Suprapubic skin (tissue), 4 donors: ENCODE measurements at regions not wholly inside any gene's neighbourhood (a gene's known extent, or its start where the extent isn't known, plus 50 kb on each side); places are given as distances from the start of the nearest gene placed in this dataset.
"Not testable (repeated sequence)": the region's sequence is repeated elsewhere in the genome, so short reads cannot be mapped to it uniquely, and the experiment has no call there.

Experiments used
- DNase-seq, 2 donors: peaks; one replicate each; pipeline ENCODE4 v3.0.0-alpha.2; 2019; ENCODE audit warnings: low spot score in 2 of 2
- H3K27ac ChIP-seq: fragments of 200-600 bp; sonication (generic); one replicate; pipeline ENCODE4 v1.5.1; 2019
- H3K27me3 ChIP-seq: fragments of 200-600 bp; sonication (generic); one replicate; pipeline ENCODE4 v1.5.1; 2019
- H3K36me3 ChIP-seq: fragments of 200-600 bp; sonication (generic); one replicate; pipeline ENCODE4 v1.5.1; 2019
- H3K4me1 ChIP-seq: fragments of 200-600 bp; sonication (generic); one replicate; pipeline ENCODE4 v1.5.1; 2019
- H3K4me3 ChIP-seq: fragments of 200-600 bp; sonication (generic); one replicate; pipeline ENCODE4 v1.5.1; 2019; ENCODE audit warnings: mild to moderate bottlenecking
- H3K9me3 ChIP-seq: fragments of 200-600 bp; sonication (generic); one replicate; pipeline ENCODE4 v1.5.1; 2019
- EP300 ChIP-seq: sonication (generic); formaldehyde crosslinking; IDR thresholded peaks from one replicate; pipeline ENCODE4 v1.6.1; 2017; ENCODE audit warnings: antibody characterized with exemption
- POLR2A ChIP-seq, 2 donors: fragments of 450-650 bp; IDR thresholded peaks; one replicate each; pipeline ENCODE4 v1.6.1; 2017; ENCODE audit warnings: antibody characterized with exemption in 2 of 2, mild to moderate bottlenecking in 2 of 2, moderate library complexity in 2 of 2
- POLR2AphosphoS5 ChIP-seq, 3 donors: sonication (generic); formaldehyde crosslinking; IDR thresholded peaks; one replicate each; pipeline ENCODE4 v1.6.1; 2017; ENCODE audit warnings: antibody characterized with exemption in 3 of 3
- WGBS: methylation state at CpG from one replicate; pipeline ENCODE4 v1.1.5; 2018; 5-methylcytosine and 5-hydroxymethylcytosine counted together
- TF ChIP-seq, protein P1 (sequence below), 2 donors: fragments of 200-600 bp in 1 of 2; fragments of 450-650 bp in 1 of 2; sonication (generic) in 1 of 2; IDR thresholded peaks; one replicate each; pipeline ENCODE4 v1.5.1; 2016 to 2019; ENCODE audit warnings: antibody characterized with exemption in 2 of 2, mild to moderate bottlenecking in 1 of 2, moderate library complexity in 1 of 2

- Histone ChIP-seq H3K9me3 (peaks cover 5% of the 10 kb centered on the region), H3K36me3 (no peaks in the 10 kb centered on the region), H3K4me3 (no peak overlapping the region), H3K27ac (no peak overlapping the region), H3K4me1 (no peaks in the 10 kb centered on the region), H3K27me3 (no peaks in the 10 kb centered on the region)
- WGBS, result 64% methylated on average over 5 of the region's 5 CpGs
- TF ChIP-seq EP300 (no peak), POLR2AphosphoS5 (IDR thresholded peaks at IDR 0.05) (no peak), POLR2A (IDR thresholded peaks at IDR 0.05) (no peak)
- TF ChIP-seq, protein P1, sequence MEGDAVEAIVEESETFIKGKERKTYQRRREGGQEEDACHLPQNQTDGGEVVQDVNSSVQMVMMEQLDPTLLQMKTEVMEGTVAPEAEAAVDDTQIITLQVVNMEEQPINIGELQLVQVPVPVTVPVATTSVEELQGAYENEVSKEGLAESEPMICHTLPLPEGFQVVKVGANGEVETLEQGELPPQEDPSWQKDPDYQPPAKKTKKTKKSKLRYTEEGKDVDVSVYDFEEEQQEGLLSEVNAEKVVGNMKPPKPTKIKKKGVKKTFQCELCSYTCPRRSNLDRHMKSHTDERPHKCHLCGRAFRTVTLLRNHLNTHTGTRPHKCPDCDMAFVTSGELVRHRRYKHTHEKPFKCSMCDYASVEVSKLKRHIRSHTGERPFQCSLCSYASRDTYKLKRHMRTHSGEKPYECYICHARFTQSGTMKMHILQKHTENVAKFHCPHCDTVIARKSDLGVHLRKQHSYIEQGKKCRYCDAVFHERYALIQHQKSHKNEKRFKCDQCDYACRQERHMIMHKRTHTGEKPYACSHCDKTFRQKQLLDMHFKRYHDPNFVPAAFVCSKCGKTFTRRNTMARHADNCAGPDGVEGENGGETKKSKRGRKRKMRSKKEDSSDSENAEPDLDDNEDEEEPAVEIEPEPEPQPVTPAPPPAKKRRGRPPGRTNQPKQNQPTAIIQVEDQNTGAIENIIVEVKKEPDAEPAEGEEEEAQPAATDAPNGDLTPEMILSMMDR (IDR thresholded peaks at IDR 0.05), result no peak
- DNase-seq, result no peak
Measured at GRCh38 chr1:72432645-72433267, 150.4 kb upstream of the NEGR1 start.

- DNase-seq, result no peak
- Histone ChIP-seq H3K9me3 (peaks cover 5% of the 10 kb centered on the region), H3K4me1 (no peaks in the 10 kb centered on the region), H3K36me3 (no peaks in the 10 kb centered on the region), H3K4me3 (no peak overlapping the region), H3K27ac (no peak overlapping the region), H3K27me3 (no peaks in the 10 kb centered on the region)
- TF ChIP-seq POLR2A (IDR thresholded peaks at IDR 0.05) (no peak), EP300 (no peak), POLR2AphosphoS5 (IDR thresholded peaks at IDR 0.05) (no peak)
- TF ChIP-seq, protein P1 (IDR thresholded peaks at IDR 0.05), result no peak
- 75% methylated on average over 2 of the region's 2 CpGs for WGBS
Measured at GRCh38 chr1:72431810-72432209, 149.5 kb upstream of the NEGR1 start.

GRCh38 chr1:72428276-72428675 is 145.9 kb upstream of the NEGR1 start:
- not testable (repeated sequence) for H3K4me3 ChIP-seq, H3K9me3 ChIP-seq, DNase-seq, H3K36me3 ChIP-seq, H3K27me3 ChIP-seq, H3K4me1 ChIP-seq, H3K27ac ChIP-seq
- WGBS, result 95% methylated on average over 7 of the region's 7 CpGs

- no peaks in the 10 kb centered on the region for H3K36me3 ChIP-seq
- WGBS, result 93% methylated on average over 18 of the region's 18 CpGs
- DNase-seq, result no peak
- TF ChIP-seq EP300 (no peak), POLR2A (IDR thresholded peaks at IDR 0.05) (no peak), POLR2AphosphoS5 (IDR thresholded peaks at IDR 0.05) (no peak)
- TF ChIP-seq, protein P1 (IDR thresholded peaks at IDR 0.05), result no peak
- H3K4me3 ChIP-seq, result no peak overlapping the region
- no peak overlapping the region for H3K27ac ChIP-seq
- H3K9me3 ChIP-seq, result no peaks in the 10 kb centered on the region
- no peaks in the 10 kb centered on the region for H3K27me3 ChIP-seq
- no peaks in the 10 kb centered on the region for H3K4me1 ChIP-seq
Measured at GRCh38 chr1:72419229-72419628, 136.9 kb upstream of the NEGR1 start.

DNA sequence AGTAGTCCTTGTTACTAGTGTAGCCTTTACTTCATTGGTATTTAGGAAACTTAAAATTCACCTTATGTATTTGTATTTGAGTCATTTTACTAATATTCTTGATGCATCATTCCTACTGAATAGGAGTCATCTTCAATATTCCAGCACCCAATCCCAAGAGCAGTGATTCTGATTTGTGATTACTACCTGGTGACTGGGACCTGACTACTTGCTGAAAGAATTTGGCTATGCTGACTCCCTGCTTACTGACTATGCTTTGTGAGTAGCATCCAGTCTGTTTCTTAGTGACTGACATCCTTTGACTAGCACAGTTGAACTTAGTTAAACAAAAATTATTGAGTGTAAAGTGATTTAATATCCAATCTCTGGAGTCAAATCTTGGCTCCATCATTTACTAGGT is 129.9 kb upstream of the NEGR1 start:
- no peak for DNase-seq
- Histone ChIP-seq H3K9me3 (no peaks in the 10 kb centered on the region), H3K27ac (no peak overlapping the region), H3K4me3 (no peak overlapping the region), H3K27me3 (no peaks in the 10 kb centered on the region), H3K4me1 (no peaks in the 10 kb centered on the region), H3K36me3 (no peaks in the 10 kb centered on the region)
- TF ChIP-seq, protein P1 (IDR thresholded peaks at IDR 0.05), result no peak
- TF ChIP-seq POLR2AphosphoS5 (IDR thresholded peaks at IDR 0.05), result no peak
- TF ChIP-seq EP300, result no peak
- TF ChIP-seq POLR2A (IDR thresholded peaks at IDR 0.05), result no peak

- Histone ChIP-seq H3K4me3 (no peak overlapping the region), H3K27me3 (no peaks in the 10 kb centered on the region), H3K9me3 (no peaks in the 10 kb centered on the region), H3K4me1 (no peaks in the 10 kb centered on the region), H3K36me3 (no peaks in the 10 kb centered on the region), H3K27ac (no peak overlapping the region)
- 96% methylated on average over 2 of the region's 2 CpGs for WGBS
- no peak for DNase-seq
- no peak for TF ChIP-seq POLR2AphosphoS5 (IDR thresholded peaks at IDR 0.05)
- TF ChIP-seq EP300, result no peak
- TF ChIP-seq, protein P1 (IDR thresholded peaks at IDR 0.05), result no peak
- TF ChIP-seq POLR2A (IDR thresholded peaks at IDR 0.05), result no peak
Measured at GRCh38 chr1:72399807-72400206, 117.5 kb upstream of the NEGR1 start.
